GM23338 (cell line): ENCODE measurements at regions not wholly inside any gene's neighbourhood (a gene's known extent, or its start where the extent isn't known, plus 50 kb on each side); places are given as distances from the start of the nearest gene placed in this dataset.

Experiments
- ATAC-seq: fragments of 200-7000 bp; cut with Tn5 transposase; 3 replicates; pipeline ENCODE4 v1.9.1; 2020
- DNase-seq: peaks from one replicate; pipeline ENCODE4 v3.0.0-alpha.2; 2015; ENCODE audit warnings: low spot score
- H2AFZ ChIP-seq: fragments of 200-600 bp; sonication (generic); 2 replicates; pipeline ENCODE4 v1.8.0; 2016; ENCODE audit warnings: antibody characterized with exemption, mild to moderate bottlenecking, moderate library complexity
- H3F3A ChIP-seq: fragments of 200-600 bp; sonication (generic); replicated peaks from 2 replicates; pipeline ENCODE4 v1.8.0; 2017; ENCODE audit warnings: antibody characterized with exemption, mixed run types, low read depth
- H3K27ac ChIP-seq: fragments of 200-600 bp; sonication (generic); 2 replicates; pipeline ENCODE4 v1.6.1; 2016; ENCODE audit warnings: low read depth
- H3K27me3 ChIP-seq: fragments of 200-600 bp; sonication (generic); 2 replicates; pipeline ENCODE4 v1.8.0; 2016; ENCODE audit warnings: mild to moderate bottlenecking, mixed run types, moderate library complexity; ENCODE audit not compliant: insufficient read depth
- H3K36me3 ChIP-seq: fragments of 200-600 bp; sonication (generic); 2 replicates; pipeline ENCODE4 v1.8.0; 2016; ENCODE audit warnings: mild to moderate bottlenecking; ENCODE audit not compliant: insufficient read depth
- H3K4me1 ChIP-seq: fragments of 200-600 bp; sonication (generic); 2 replicates; pipeline ENCODE4 v1.8.0; 2016; ENCODE audit warnings: mild to moderate bottlenecking, moderate library complexity; ENCODE audit not compliant: insufficient read depth
- H3K4me2 ChIP-seq: fragments of 200-600 bp; sonication (generic); 2 replicates; pipeline ENCODE4 v1.7.1; 2017; ENCODE audit warnings: mixed run types
- H3K4me3 ChIP-seq: fragments of 200-600 bp; sonication (generic); 2 replicates; pipeline ENCODE4 v1.6.1; 2016; ENCODE audit warnings: mixed run types
- H3K79me2 ChIP-seq: fragments of 200-600 bp; sonication (generic); replicated peaks from 2 replicates; pipeline ENCODE4 v1.8.0; 2017; ENCODE audit warnings: mild to moderate bottlenecking; ENCODE audit not compliant: insufficient read depth
- H3K9me2 ChIP-seq: fragments of 200-600 bp; sonication (generic); 2 replicates; pipeline ENCODE4 v1.8.0; 2017; ENCODE audit not compliant: insufficient read depth
- H4K20me1 ChIP-seq: fragments of 200-600 bp; sonication (generic); replicated peaks from 2 replicates; pipeline ENCODE4 v1.8.0; 2017; ENCODE audit warnings: mild to moderate bottlenecking; ENCODE audit not compliant: insufficient read depth
- H3K27ac Mint-ChIP-seq: 2 replicates; pipeline ENCODE4 v1.8.0; 2020; ENCODE audit warnings: inconsistent platforms, mild to moderate bottlenecking, moderate library complexity, mixed read lengths
- H3K27me3 Mint-ChIP-seq: 3 replicates; pipeline ENCODE4 v1.8.0; 2022; ENCODE audit warnings: low read depth, mild to moderate bottlenecking, moderate library complexity, mixed read lengths, inconsistent platforms; ENCODE audit not compliant: insufficient read depth, poor library complexity
- H3K36me3 Mint-ChIP-seq: 3 replicates; pipeline ENCODE4 v1.8.0; 2021; ENCODE audit warnings: low read depth, mild to moderate bottlenecking, inconsistent platforms, moderate library complexity, mixed read lengths
- H3K4me1 Mint-ChIP-seq: 3 replicates; pipeline ENCODE4 v1.8.0; 2020; ENCODE audit warnings: mild to moderate bottlenecking, inconsistent platforms, mixed read lengths
- H3K4me3 Mint-ChIP-seq: 3 replicates; pipeline ENCODE4 v1.8.0; 2021; ENCODE audit warnings: moderate library complexity, mild to moderate bottlenecking, inconsistent platforms, mixed read lengths
- H3K9me3 Mint-ChIP-seq: 3 replicates; pipeline ENCODE4 v1.8.0; 2020; ENCODE audit warnings: moderate library complexity, mild to moderate bottlenecking, inconsistent platforms, mixed read lengths
- CREB1 ChIP-seq: fragments of 250-450 bp; sonication (Bioruptor Pico); IDR thresholded peaks from 2 replicates; pipeline ENCODE4 v1.5.0; 2020; ENCODE audit warnings: low read depth, mild to moderate bottlenecking, moderate library complexity
- EZH2 ChIP-seq: fragments of 200-600 bp; sonication (generic); IDR thresholded peaks from one replicate; pipeline ENCODE4 v1.8.0; 2017; ENCODE audit warnings: antibody characterized with exemption, mild to moderate bottlenecking, low read depth; ENCODE audit not compliant: unreplicated experiment
- EZH2phosphoT487 ChIP-seq: fragments of 200-600 bp; sonication (generic); IDR thresholded peaks from one replicate; pipeline ENCODE4 v1.8.1; 2018; ENCODE audit warnings: antibody characterized with exemption; ENCODE audit not compliant: unreplicated experiment
- JUNB ChIP-seq: IDR thresholded peaks from one replicate; pipeline ENCODE4 v1.6.1; 2016; ENCODE audit warnings: antibody characterized with exemption; ENCODE audit not compliant: unreplicated experiment
- NANOG ChIP-seq: IDR thresholded peaks from 2 replicates; pipeline ENCODE4 v1.6.1; 2016; ENCODE audit warnings: antibody characterized with exemption, borderline replicate concordance
- POLR2AphosphoS5 ChIP-seq: IDR thresholded peaks from 2 replicates; pipeline ENCODE4 v1.6.1; 2016; ENCODE audit warnings: antibody characterized with exemption, low read depth
- REST ChIP-seq: IDR thresholded peaks from one replicate; pipeline ENCODE4 v1.6.1; 2018; ENCODE audit warnings: antibody characterized with exemption; ENCODE audit not compliant: unreplicated experiment
- STAT1 ChIP-seq: IDR thresholded peaks from one replicate; pipeline ENCODE4 v1.6.1; 2016; ENCODE audit warnings: antibody characterized with exemption; ENCODE audit not compliant: unreplicated experiment
- ZNF114 ChIP-seq: fragments of 250-450 bp; sonication (Bioruptor Pico); IDR thresholded peaks from 2 replicates; pipeline ENCODE4 v1.5.0; 2020; ENCODE audit warnings: mild to moderate bottlenecking, moderate library complexity
- ZNF331 ChIP-seq: fragments of 250-450 bp; sonication (Bioruptor Pico); IDR thresholded peaks from 2 replicates; pipeline ENCODE4 v1.5.0; 2020; ENCODE audit warnings: low read depth, mild to moderate bottlenecking, moderate library complexity
- ZNF462 ChIP-seq: fragments of 250-450 bp; sonication (Bioruptor Pico); IDR thresholded peaks from 2 replicates; pipeline ENCODE4 v1.5.0; 2020; ENCODE audit warnings: mild to moderate bottlenecking, moderate library complexity
- TF ChIP-seq, protein P1 (sequence below), 2 experiments: fragments of 200-600 bp in 1 of 2; sonication (generic) in 1 of 2; conservative IDR thresholded peaks; 2 replicates each; pipeline versions ENCODE4 v1.5.1 to v1.6.1; 2016 to 2017; ENCODE audit warnings: antibody characterized with exemption in 2 of 2, low read depth in 2 of 2, mild to moderate bottlenecking in 2 of 2, moderate library complexity in 1 of 2
- TF ChIP-seq, protein P2 (sequence below): IDR thresholded peaks from 2 replicates; pipeline ENCODE4 v1.6.1; 2016; ENCODE audit warnings: antibody characterized with exemption

DNA sequence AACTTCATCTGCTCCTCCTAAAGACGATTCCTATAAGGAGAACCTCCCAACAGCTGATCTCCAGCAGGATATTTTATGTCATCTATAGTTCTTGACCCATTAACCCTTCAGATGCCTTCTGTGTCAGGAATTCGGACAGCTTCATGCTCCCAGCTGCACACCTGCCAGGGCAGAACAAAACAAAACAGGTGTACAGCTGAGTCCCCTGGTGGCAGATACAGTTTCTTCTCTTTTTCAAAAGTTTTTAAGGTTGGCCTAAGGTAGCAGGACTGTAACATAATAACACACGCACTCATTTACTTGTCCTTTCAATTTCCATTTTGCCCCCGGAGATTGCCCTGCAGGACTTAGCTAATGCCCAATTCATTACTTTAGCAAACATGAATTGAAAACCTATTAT, 218.3 kb downstream of the S1PR1 start:
- H3K27me3 ChIP-seq, result no peaks in the 10 kb centered on the region
- H3K4me1 Mint-ChIP-seq, result no peaks in the 10 kb centered on the region
- DNase-seq, result no peak
- H3K4me1 ChIP-seq, result no peaks in the 10 kb centered on the region
- H3K9me3 Mint-ChIP-seq, result no peaks in the 10 kb centered on the region; the same call in 2 of the 3 replicates
- no peak overlapping the region for H3K27ac ChIP-seq
- H3K9me2 ChIP-seq, result peaks cover 3% of the 10 kb centered on the region; the same call in 1 of the 2 replicates
- no peaks in the 10 kb centered on the region for H4K20me1 ChIP-seq
- H2AFZ ChIP-seq, result no peak overlapping the region
- no peak for ATAC-seq
- no peak overlapping the region for H3K4me3 Mint-ChIP-seq
- no peaks in the 10 kb centered on the region for H3K27me3 Mint-ChIP-seq
- H3K4me3 ChIP-seq, result no peak overlapping the region
- no peak for TF ChIP-seq EZH2
- no peak for TF ChIP-seq ZNF462 (CRISPR knock-in tag)
- TF ChIP-seq EZH2phosphoT487, result no peak
- TF ChIP-seq POLR2AphosphoS5, result no peak
- no peak for TF ChIP-seq NANOG
- no peak for TF ChIP-seq ZNF331
- TF ChIP-seq STAT1, result no peak
- TF ChIP-seq REST, result no peak
- TF ChIP-seq, protein P1, sequence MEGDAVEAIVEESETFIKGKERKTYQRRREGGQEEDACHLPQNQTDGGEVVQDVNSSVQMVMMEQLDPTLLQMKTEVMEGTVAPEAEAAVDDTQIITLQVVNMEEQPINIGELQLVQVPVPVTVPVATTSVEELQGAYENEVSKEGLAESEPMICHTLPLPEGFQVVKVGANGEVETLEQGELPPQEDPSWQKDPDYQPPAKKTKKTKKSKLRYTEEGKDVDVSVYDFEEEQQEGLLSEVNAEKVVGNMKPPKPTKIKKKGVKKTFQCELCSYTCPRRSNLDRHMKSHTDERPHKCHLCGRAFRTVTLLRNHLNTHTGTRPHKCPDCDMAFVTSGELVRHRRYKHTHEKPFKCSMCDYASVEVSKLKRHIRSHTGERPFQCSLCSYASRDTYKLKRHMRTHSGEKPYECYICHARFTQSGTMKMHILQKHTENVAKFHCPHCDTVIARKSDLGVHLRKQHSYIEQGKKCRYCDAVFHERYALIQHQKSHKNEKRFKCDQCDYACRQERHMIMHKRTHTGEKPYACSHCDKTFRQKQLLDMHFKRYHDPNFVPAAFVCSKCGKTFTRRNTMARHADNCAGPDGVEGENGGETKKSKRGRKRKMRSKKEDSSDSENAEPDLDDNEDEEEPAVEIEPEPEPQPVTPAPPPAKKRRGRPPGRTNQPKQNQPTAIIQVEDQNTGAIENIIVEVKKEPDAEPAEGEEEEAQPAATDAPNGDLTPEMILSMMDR (conservative IDR thresholded peaks at IDR 0.05; ENCODE audit: low read depth in 2 of 2), result no peak; a peak in 1 of 4 replicates
- no peak for TF ChIP-seq ZNF114 (CRISPR knock-in tag)
- TF ChIP-seq JUNB, result no peak
- TF ChIP-seq CREB1 (CRISPR knock-in tag), result no peak
- TF ChIP-seq, protein P2, sequence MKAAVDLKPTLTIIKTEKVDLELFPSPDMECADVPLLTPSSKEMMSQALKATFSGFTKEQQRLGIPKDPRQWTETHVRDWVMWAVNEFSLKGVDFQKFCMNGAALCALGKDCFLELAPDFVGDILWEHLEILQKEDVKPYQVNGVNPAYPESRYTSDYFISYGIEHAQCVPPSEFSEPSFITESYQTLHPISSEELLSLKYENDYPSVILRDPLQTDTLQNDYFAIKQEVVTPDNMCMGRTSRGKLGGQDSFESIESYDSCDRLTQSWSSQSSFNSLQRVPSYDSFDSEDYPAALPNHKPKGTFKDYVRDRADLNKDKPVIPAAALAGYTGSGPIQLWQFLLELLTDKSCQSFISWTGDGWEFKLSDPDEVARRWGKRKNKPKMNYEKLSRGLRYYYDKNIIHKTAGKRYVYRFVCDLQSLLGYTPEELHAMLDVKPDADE, result no peak
- H3K79me2 ChIP-seq, result no peaks in the 10 kb centered on the region
- no peak overlapping the region for H3K27ac Mint-ChIP-seq
- H3K36me3 Mint-ChIP-seq, result no peaks in the 10 kb centered on the region
- H3F3A ChIP-seq, result no peaks in the 10 kb centered on the region
- H3K4me2 ChIP-seq, result no peak overlapping the region
- H3K36me3 ChIP-seq, result no peaks in the 10 kb centered on the region
